ENCODE measurements at regions not wholly inside any gene's neighbourhood (a gene's known extent, or its start where the extent isn't known, plus 50 kb on each side); places are given as distances from the start of the nearest gene placed in this dataset.

DNA sequence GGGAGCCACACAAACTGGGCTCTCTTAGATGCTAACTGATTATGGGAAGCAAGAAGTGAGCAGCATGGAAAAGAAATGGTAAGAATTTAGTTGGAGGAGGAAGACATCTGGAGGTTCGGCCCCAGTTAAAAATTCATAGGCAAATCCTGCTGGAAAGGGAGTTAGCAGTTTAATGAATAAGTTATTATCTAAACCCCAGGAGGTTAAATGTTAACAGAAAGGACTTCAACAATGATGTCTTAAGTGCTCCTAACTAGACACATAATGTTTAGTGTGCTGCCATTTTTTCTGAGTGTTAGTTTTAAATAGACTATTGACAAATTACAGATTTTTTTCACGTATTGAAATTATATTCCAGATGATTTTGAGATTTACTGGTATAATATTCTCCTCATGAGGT is 1265.3 kb upstream of the ADGRL2 start (continued):
- TF ChIP-seq, protein P1, sequence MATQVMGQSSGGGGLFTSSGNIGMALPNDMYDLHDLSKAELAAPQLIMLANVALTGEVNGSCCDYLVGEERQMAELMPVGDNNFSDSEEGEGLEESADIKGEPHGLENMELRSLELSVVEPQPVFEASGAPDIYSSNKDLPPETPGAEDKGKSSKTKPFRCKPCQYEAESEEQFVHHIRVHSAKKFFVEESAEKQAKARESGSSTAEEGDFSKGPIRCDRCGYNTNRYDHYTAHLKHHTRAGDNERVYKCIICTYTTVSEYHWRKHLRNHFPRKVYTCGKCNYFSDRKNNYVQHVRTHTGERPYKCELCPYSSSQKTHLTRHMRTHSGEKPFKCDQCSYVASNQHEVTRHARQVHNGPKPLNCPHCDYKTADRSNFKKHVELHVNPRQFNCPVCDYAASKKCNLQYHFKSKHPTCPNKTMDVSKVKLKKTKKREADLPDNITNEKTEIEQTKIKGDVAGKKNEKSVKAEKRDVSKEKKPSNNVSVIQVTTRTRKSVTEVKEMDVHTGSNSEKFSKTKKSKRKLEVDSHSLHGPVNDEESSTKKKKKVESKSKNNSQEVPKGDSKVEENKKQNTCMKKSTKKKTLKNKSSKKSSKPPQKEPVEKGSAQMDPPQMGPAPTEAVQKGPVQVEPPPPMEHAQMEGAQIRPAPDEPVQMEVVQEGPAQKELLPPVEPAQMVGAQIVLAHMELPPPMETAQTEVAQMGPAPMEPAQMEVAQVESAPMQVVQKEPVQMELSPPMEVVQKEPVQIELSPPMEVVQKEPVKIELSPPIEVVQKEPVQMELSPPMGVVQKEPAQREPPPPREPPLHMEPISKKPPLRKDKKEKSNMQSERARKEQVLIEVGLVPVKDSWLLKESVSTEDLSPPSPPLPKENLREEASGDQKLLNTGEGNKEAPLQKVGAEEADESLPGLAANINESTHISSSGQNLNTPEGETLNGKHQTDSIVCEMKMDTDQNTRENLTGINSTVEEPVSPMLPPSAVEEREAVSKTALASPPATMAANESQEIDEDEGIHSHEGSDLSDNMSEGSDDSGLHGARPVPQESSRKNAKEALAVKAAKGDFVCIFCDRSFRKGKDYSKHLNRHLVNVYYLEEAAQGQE (IDR thresholded peaks at IDR 0.05), result no peak
- no peak for TF ChIP-seq NR2F2 (IDR thresholded peaks at IDR 0.05)
- TF ChIP-seq GABPA (IDR thresholded peaks at IDR 0.05 in 1 of 2, conservative IDR thresholded peaks at IDR 0.05 in 1 of 2), result no peak
- TF ChIP-seq TAF1 (conservative IDR thresholded peaks at IDR 0.05), result no peak
- TF ChIP-seq HNF4A (conservative IDR thresholded peaks at IDR 0.05), result no peak
- TF ChIP-seq, protein P2, sequence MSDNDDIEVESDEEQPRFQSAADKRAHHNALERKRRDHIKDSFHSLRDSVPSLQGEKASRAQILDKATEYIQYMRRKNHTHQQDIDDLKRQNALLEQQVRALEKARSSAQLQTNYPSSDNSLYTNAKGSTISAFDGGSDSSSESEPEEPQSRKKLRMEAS (IDR thresholded peaks at IDR 0.05), result no peak
- TF ChIP-seq EGR1 (IDR thresholded peaks at IDR 0.05; ENCODE audit: low read depth in 2 of 2), result no peak
- TF ChIP-seq HNF4G (IDR thresholded peaks at IDR 0.05), result no peak
- no peak for TF ChIP-seq SP1 (IDR thresholded peaks at IDR 0.05)
- TF ChIP-seq JUND (IDR thresholded peaks at IDR 0.05), result no peak
- no peak for TF ChIP-seq RXRA (IDR thresholded peaks at IDR 0.05)
- no peak for TF ChIP-seq RAD21 (IDR thresholded peaks at IDR 0.05)
- no peak for TF ChIP-seq FOXA2 (IDR thresholded peaks at IDR 0.05)

DNA sequence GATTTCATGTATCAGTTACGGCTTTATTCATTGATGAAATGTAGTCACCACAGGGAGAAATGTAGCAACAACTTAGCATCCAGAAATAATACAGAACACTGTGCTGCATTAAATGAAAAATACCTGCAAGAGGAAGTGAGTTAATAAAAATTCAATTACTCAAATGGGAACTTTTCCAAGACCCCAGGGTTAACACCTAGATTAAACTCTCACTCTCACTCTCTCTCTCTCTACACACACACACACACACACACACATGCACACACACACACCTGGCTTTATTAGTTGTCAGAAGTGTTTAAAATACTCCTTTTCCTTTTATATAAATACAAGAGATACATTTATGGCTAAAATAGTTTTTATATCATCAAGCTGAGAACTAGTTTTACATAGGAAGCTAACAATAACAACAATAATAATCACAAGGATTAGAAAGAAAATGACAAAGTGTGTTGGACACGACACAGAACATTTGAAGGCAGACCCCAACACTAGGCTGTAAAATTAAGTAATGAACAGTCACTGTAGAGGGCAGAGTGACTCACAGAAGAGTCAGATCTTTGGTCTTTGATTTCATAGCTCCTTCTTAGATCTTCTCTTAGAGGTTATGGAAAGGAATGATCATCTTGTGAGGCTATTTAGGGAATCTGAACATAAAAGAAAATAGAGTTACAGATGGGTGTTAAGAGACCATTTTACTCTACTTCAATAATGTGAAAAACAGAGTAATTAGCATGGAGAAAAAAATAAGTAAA is 1266.0 kb upstream of the ADGRL2 start:
- Histone ChIP-seq H3K27me3 (ENCODE audit: control insufficient read depth in 4 of 4, insufficient read depth in 4 of 4, low read length in 3 of 4) (no peaks in the 10 kb centered on the region), H3K9me3 (ENCODE audit: control insufficient read depth in 4 of 4, low read length in 3 of 4) (no peaks in the 10 kb centered on the region), H3K36me3 (ENCODE audit: control insufficient read depth in 4 of 4, insufficient read depth in 3 of 4, low read depth in 1 of 4, low read length in 3 of 4) (no peaks in the 10 kb centered on the region), H3K4me3 (ENCODE audit: low read depth in 1 of 3, low read length in 3 of 3) (no peak overlapping the region), H3K9ac (ENCODE audit: low read depth in 1 of 2, low read length in 2 of 2) (no peak overlapping the region), H3K4me1 (ENCODE audit: control insufficient read depth in 4 of 4, insufficient read depth in 4 of 4, low read length in 3 of 4) (no peaks in the 10 kb centered on the region), H3K27ac (ENCODE audit: low read depth in 1 of 2, low read length in 2 of 2) (no peak overlapping the region)
- WGBS, result 82% methylated on average over 2 of the region's 2 CpGs
- DNase-seq (ENCODE audit: low spot score), result no peak
- TF ChIP-seq RAD21 (IDR thresholded peaks at IDR 0.05) (no peak), HNF4G (IDR thresholded peaks at IDR 0.05) (no peak), SP1 (IDR thresholded peaks at IDR 0.05) (no peak), EGR1 (IDR thresholded peaks at IDR 0.05; ENCODE audit: low read depth in 2 of 2) (no peak), NR2F2 (IDR thresholded peaks at IDR 0.05) (no peak), FOXA2 (IDR thresholded peaks at IDR 0.05) (no peak), RXRA (IDR thresholded peaks at IDR 0.05) (no peak), TAF1 (conservative IDR thresholded peaks at IDR 0.05) (no peak)
- TF ChIP-seq, protein P3, sequence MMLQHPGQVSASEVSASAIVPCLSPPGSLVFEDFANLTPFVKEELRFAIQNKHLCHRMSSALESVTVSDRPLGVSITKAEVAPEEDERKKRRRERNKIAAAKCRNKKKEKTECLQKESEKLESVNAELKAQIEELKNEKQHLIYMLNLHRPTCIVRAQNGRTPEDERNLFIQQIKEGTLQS (IDR thresholded peaks at IDR 0.05), result no peak
- TF ChIP-seq, protein P2 (IDR thresholded peaks at IDR 0.05), result no peak
- TF ChIP-seq, protein P4, sequence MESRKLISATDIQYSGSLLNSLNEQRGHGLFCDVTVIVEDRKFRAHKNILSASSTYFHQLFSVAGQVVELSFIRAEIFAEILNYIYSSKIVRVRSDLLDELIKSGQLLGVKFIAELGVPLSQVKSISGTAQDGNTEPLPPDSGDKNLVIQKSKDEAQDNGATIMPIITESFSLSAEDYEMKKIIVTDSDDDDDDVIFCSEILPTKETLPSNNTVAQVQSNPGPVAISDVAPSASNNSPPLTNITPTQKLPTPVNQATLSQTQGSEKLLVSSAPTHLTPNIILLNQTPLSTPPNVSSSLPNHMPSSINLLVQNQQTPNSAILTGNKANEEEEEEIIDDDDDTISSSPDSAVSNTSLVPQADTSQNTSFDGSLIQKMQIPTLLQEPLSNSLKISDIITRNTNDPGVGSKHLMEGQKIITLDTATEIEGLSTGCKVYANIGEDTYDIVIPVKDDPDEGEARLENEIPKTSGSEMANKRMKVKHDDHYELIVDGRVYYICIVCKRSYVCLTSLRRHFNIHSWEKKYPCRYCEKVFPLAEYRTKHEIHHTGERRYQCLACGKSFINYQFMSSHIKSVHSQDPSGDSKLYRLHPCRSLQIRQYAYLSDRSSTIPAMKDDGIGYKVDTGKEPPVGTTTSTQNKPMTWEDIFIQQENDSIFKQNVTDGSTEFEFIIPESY (IDR thresholded peaks at IDR 0.05), result no peak
- TF ChIP-seq, protein P1 (IDR thresholded peaks at IDR 0.05), result no peak
- TF ChIP-seq, protein P5, sequence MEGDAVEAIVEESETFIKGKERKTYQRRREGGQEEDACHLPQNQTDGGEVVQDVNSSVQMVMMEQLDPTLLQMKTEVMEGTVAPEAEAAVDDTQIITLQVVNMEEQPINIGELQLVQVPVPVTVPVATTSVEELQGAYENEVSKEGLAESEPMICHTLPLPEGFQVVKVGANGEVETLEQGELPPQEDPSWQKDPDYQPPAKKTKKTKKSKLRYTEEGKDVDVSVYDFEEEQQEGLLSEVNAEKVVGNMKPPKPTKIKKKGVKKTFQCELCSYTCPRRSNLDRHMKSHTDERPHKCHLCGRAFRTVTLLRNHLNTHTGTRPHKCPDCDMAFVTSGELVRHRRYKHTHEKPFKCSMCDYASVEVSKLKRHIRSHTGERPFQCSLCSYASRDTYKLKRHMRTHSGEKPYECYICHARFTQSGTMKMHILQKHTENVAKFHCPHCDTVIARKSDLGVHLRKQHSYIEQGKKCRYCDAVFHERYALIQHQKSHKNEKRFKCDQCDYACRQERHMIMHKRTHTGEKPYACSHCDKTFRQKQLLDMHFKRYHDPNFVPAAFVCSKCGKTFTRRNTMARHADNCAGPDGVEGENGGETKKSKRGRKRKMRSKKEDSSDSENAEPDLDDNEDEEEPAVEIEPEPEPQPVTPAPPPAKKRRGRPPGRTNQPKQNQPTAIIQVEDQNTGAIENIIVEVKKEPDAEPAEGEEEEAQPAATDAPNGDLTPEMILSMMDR (IDR thresholded peaks at IDR 0.05; ENCODE audit: low read depth, low read length, missing input control), result no peak

All from liver (tissue), 8 donors.